T-cell (primary cell): ENCODE measurements at regions not wholly inside any gene's neighbourhood (a gene's known extent, or its start where the extent isn't known, plus 50 kb on each side); places are given as distances from the start of the nearest gene placed in this dataset.

Source experiments
- ATAC-seq, 4 experiments: fragments of 200-7000 bp in 3 of 4; fragments of 150-1000 bp in 1 of 4; cut with Tn5 transposase; replicated peaks in 1 of 4; 1 replicate in 3 of 4; 2 replicates in 1 of 4; pipeline ENCODE4 v1.10.0; 2021; ENCODE audit warnings: moderate library complexity in 3 of 4, mild to moderate bottlenecking in 2 of 4, moderate number of reproducible peaks in 1 of 4
- CTCF ChIA-PET, 2 donors: fragments of 300-600 bp; sonication (Branson Sonifier 250); formaldehyde crosslinking; loops; one replicate each; lab custom pipeline; 2022; ENCODE audit warnings: antibody characterized with exemption in 2 of 2; lab: Charles Lee
- POLR2A ChIA-PET, 2 donors: fragments of 300-600 bp; sonication (Branson Sonifier 250); formaldehyde crosslinking; loops; one replicate each; lab custom pipeline; 2022; ENCODE audit warnings: antibody characterized with exemption in 2 of 2; lab: Charles Lee
- DNase-seq, 35 experiments: peaks; one replicate each; pipeline versions ENCODE4 v3.0.0 to v3.0.0-alpha.2; 2013 to 2023
- H3K27ac ChIP-seq: one replicate; pipeline ENCODE4 v1.5.1; 2013; ENCODE audit warnings: low read length
- H3K27me3 ChIP-seq, 2 experiments: replicated peaks in 1 of 2; 1 replicate in 1 of 2; 2 replicates in 1 of 2; pipeline versions ENCODE4 v1.6.1 to v1.7.0; 2013; ENCODE audit warnings: low read length in 1 of 2, mixed read lengths in 1 of 2; ENCODE audit not compliant: control insufficient read depth in 2 of 2, insufficient read depth in 2 of 2; ENCODE audit errors: extremely low read depth in 1 of 2
- H3K36me3 ChIP-seq, 2 donors: 1 replicate in 1 of 2; 2 replicates in 1 of 2; pipeline versions ENCODE4 v1.6.1 to v1.7.0; 2013; ENCODE audit warnings: low read length in 1 of 2; ENCODE audit not compliant: control insufficient read depth in 2 of 2, insufficient read depth in 1 of 2; ENCODE audit errors: extremely low read depth in 1 of 2
- H3K4me1 ChIP-seq, 2 experiments: 1 replicate in 1 of 2; 2 replicates in 1 of 2; pipeline versions ENCODE4 v1.6.1 to v1.7.0; 2013; ENCODE audit warnings: low read length in 2 of 2, mixed read lengths in 1 of 2; ENCODE audit not compliant: insufficient read depth in 2 of 2, control insufficient read depth in 1 of 2; ENCODE audit errors: extremely low read depth in 1 of 2
- H3K4me3 ChIP-seq, 2 donors: 1 replicate in 1 of 2; 2 replicates in 1 of 2; pipeline versions ENCODE4 v1.5.1 to v1.7.0; 2013; ENCODE audit warnings: mild to moderate bottlenecking in 2 of 2, low read length in 1 of 2, moderate library complexity in 1 of 2; ENCODE audit not compliant: control insufficient read depth in 1 of 2; ENCODE audit errors: extremely low read depth in 1 of 2
- H3K9me3 ChIP-seq: 2 replicates; pipeline ENCODE4 v1.7.0; 2013
- H3K27ac Mint-ChIP-seq, 2 donors: one replicate each; pipeline ENCODE4 v1.8.0; 2020 to 2021; ENCODE audit warnings: mild to moderate bottlenecking in 2 of 2, mixed read lengths in 2 of 2
- H3K27me3 Mint-ChIP-seq, 2 donors: one replicate each; pipeline ENCODE4 v1.8.0; 2021 to 2022; ENCODE audit warnings: mixed read lengths in 2 of 2
- H3K36me3 Mint-ChIP-seq: one replicate; pipeline ENCODE4 v1.8.0; 2021; ENCODE audit warnings: mixed read lengths
- H3K4me1 Mint-ChIP-seq, 3 donors: one replicate each; pipeline ENCODE4 v1.8.0; 2020 to 2022; ENCODE audit warnings: mixed read lengths in 3 of 3, mild to moderate bottlenecking in 1 of 3
- H3K4me3 Mint-ChIP-seq, 3 donors: one replicate each; pipeline ENCODE4 v1.8.0; 2020 to 2022; ENCODE audit warnings: mild to moderate bottlenecking in 3 of 3, mixed read lengths in 3 of 3, moderate library complexity in 3 of 3
- H3K9me3 Mint-ChIP-seq, 3 donors: one replicate each; pipeline ENCODE4 v1.8.0; 2020 to 2022; ENCODE audit warnings: mixed read lengths in 3 of 3
- WGBS: methylation state at CpG from one replicate; pipeline ENCODE4 v1.1.5; 2013; ENCODE audit warnings: missing lambda C conversion rate; ENCODE audit not compliant: insufficient coverage; 5-methylcytosine and 5-hydroxymethylcytosine counted together

- H3K27ac ChIP-seq, result no peak overlapping the region
- no peaks in the 10 kb centered on the region for H3K9me3 Mint-ChIP-seq
- H3K9me3 ChIP-seq, result no peaks in the 10 kb centered on the region
- 54% methylated on average over 7 of the region's 9 CpGs for WGBS
- H3K36me3 ChIP-seq, result no peaks in the 10 kb centered on the region
- H3K4me1 Mint-ChIP-seq, result peaks cover 0 to 5% (median 0%) of the 10 kb centered on the region in 3 donors
- CTCF ChIA-PET, result no interaction called here
- peaks cover 0 to 3% of the 10 kb centered on the region in 2 experiments for H3K4me1 ChIP-seq
- no peak overlapping the region for H3K27ac Mint-ChIP-seq
- H3K27me3 Mint-ChIP-seq, result peaks cover 27 to 32% of the 10 kb centered on the region in 2 donors
- H3K4me3 Mint-ChIP-seq, result no peak overlapping the region
- no peak overlapping the region for H3K4me3 ChIP-seq
- DNase-seq (no peak), ATAC-seq (no peak)
- H3K27me3 ChIP-seq, result peaks cover 0 to 32% of the 10 kb centered on the region in 2 experiments
- POLR2A ChIA-PET, result no interaction called here
- no peaks in the 10 kb centered on the region for H3K36me3 Mint-ChIP-seq
These were observed 90.8 kb downstream of the FAM50B start for GRCh38 chr6:3939964-3940363.

GRCh38 chr6:3940703-3941102 is 91.5 kb downstream of the FAM50B start:
- H3K27me3 ChIP-seq, result peaks cover 0 to 36% of the 10 kb centered on the region in 2 experiments
- peaks cover 0 to 5% (median 0%) of the 10 kb centered on the region in 3 donors for H3K4me1 Mint-ChIP-seq
- ATAC-seq (no peak), DNase-seq (no peak)
- 93% methylated on average over 3 of the region's 5 CpGs for WGBS
- H3K9me3 Mint-ChIP-seq, result no peaks in the 10 kb centered on the region
- CTCF ChIA-PET, result interaction anchor here in 1 of 2 donors (0.6 kb wide), 1 partner anchor 136 kb away, joined by 4 read pairs; no protein-coding TSS in a partner anchor
- H3K27ac Mint-ChIP-seq, result no peak overlapping the region
- no peaks in the 10 kb centered on the region for H3K36me3 ChIP-seq
- H3K36me3 Mint-ChIP-seq, result no peaks in the 10 kb centered on the region
- no peak overlapping the region for H3K27ac ChIP-seq
- H3K4me3 ChIP-seq, result no peak overlapping the region
- H3K4me1 ChIP-seq, result peaks cover 0 to 3% of the 10 kb centered on the region in 2 experiments
- H3K27me3 Mint-ChIP-seq, result peaks cover 34 to 36% of the 10 kb centered on the region in 2 donors
- no peaks in the 10 kb centered on the region for H3K9me3 ChIP-seq
- no peak overlapping the region for H3K4me3 Mint-ChIP-seq
- POLR2A ChIA-PET, result no interaction called here

- Mint-ChIP-seq H3K27ac (no peak overlapping the region), H3K36me3 (no peaks in the 10 kb centered on the region), H3K4me1 (peaks cover 0 to 5% (median 0%) of the 10 kb centered on the region in 3 donors), H3K4me3 (no peak overlapping the region), H3K27me3 (peaks cover 44 to 45% of the 10 kb centered on the region in 2 donors), H3K9me3 (no peaks in the 10 kb centered on the region)
- ATAC-seq (no peak), DNase-seq (no peak)
- 0% methylated on average over 5 of the region's 12 CpGs for WGBS
- Histone ChIP-seq H3K36me3 (no peaks in the 10 kb centered on the region), H3K27ac (no peak overlapping the region), H3K9me3 (no peaks in the 10 kb centered on the region), H3K27me3 (peaks cover 0 to 44% of the 10 kb centered on the region in 2 experiments), H3K4me3 (no peak overlapping the region), H3K4me1 (peaks cover 0 to 3% of the 10 kb centered on the region in 2 experiments)
- ChIA-PET CTCF (no interaction called here), POLR2A (no interaction called here)
These were observed 94.2 kb downstream of the FAM50B start for GRCh38 chr6:3943331-3943765.

- no peaks in the 10 kb centered on the region for H3K9me3 ChIP-seq
- H3K4me3 ChIP-seq, result no peak overlapping the region
- H3K27me3 Mint-ChIP-seq, result peaks cover 42 to 43% of the 10 kb centered on the region in 2 donors
- no peaks in the 10 kb centered on the region for H3K36me3 Mint-ChIP-seq
- CTCF ChIA-PET, result no interaction called here
- no peak for ATAC-seq
- H3K36me3 ChIP-seq, result no peaks in the 10 kb centered on the region
- POLR2A ChIA-PET, result no interaction called here
- H3K4me1 Mint-ChIP-seq, result peaks cover 0 to 5% (median 0%) of the 10 kb centered on the region in 3 donors
- H3K4me3 Mint-ChIP-seq, result no peak overlapping the region
- no peak overlapping the region for H3K27ac Mint-ChIP-seq
- no peak for DNase-seq
- peaks cover 0 to 3% of the 10 kb centered on the region in 2 experiments for H3K4me1 ChIP-seq
- H3K27me3 ChIP-seq, result peaks cover 0 to 41% of the 10 kb centered on the region in 2 experiments
- no peak overlapping the region for H3K27ac ChIP-seq
- 80% methylated on average over 1 of the region's 5 CpGs for WGBS
- no peaks in the 10 kb centered on the region for H3K9me3 Mint-ChIP-seq
These were observed 95.1 kb downstream of the FAM50B start for GRCh38 chr6:3944246-3944645.

GRCh38 chr6:3946778-3947177 is 97.6 kb downstream of the FAM50B start:
- ATAC-seq (no peak), DNase-seq (no peak)
- ChIA-PET POLR2A (no interaction called here), CTCF (no interaction called here)
- WGBS, result 78% methylated on average over 8 of the region's 12 CpGs
- no peak overlapping the region for H3K27ac Mint-ChIP-seq
- H3K9me3 Mint-ChIP-seq, result peaks cover 0 to 4% (median 1%) of the 10 kb centered on the region in 3 donors
- Histone ChIP-seq H3K36me3 (no peaks in the 10 kb centered on the region), H3K27ac (no peak overlapping the region), H3K4me3 (no peak overlapping the region), H3K27me3 (peaks cover 0 to 26% of the 10 kb centered on the region in 2 experiments), H3K4me1 (peaks cover 0 to 3% of the 10 kb centered on the region in 2 experiments), H3K9me3 (no peaks in the 10 kb centered on the region)
- H3K4me1 Mint-ChIP-seq, result peaks cover 0 to 5% (median 0%) of the 10 kb centered on the region in 3 donors
- H3K36me3 Mint-ChIP-seq, result no peaks in the 10 kb centered on the region
- H3K4me3 Mint-ChIP-seq, result no peak overlapping the region
- H3K27me3 Mint-ChIP-seq, result peaks cover 46 to 47% of the 10 kb centered on the region in 2 donors

GRCh38 chr6:3948866-3949265 is 99.7 kb downstream of the FAM50B start:
- H3K9me3 Mint-ChIP-seq, result peaks cover 0 to 11% (median 4%) of the 10 kb centered on the region in 3 donors
- no peak overlapping the region for H3K27ac Mint-ChIP-seq
- H3K36me3 ChIP-seq, result no peaks in the 10 kb centered on the region
- peaks cover 0 to 18% of the 10 kb centered on the region in 2 experiments for H3K27me3 ChIP-seq
- no peak overlapping the region for H3K27ac ChIP-seq
- ChIA-PET POLR2A (no interaction called here), CTCF (no interaction called here)
- H3K4me1 ChIP-seq, result no peaks in the 10 kb centered on the region
- no peaks in the 10 kb centered on the region for H3K9me3 ChIP-seq
- no peak for DNase-seq
- no peaks in the 10 kb centered on the region for H3K4me1 Mint-ChIP-seq
- no peaks in the 10 kb centered on the region for H3K36me3 Mint-ChIP-seq
- WGBS, result 100% methylated on average over 2 of the region's 4 CpGs
- H3K4me3 ChIP-seq, result no peak overlapping the region
- no peak overlapping the region for H3K4me3 Mint-ChIP-seq
- peaks cover 45 to 47% of the 10 kb centered on the region in 2 donors for H3K27me3 Mint-ChIP-seq
- no peak for ATAC-seq
